ENCODE measurements at regions not wholly inside any gene's neighbourhood (a gene's known extent, or its start where the extent isn't known, plus 50 kb on each side); places are given as distances from the start of the nearest gene placed in this dataset.

DNA sequence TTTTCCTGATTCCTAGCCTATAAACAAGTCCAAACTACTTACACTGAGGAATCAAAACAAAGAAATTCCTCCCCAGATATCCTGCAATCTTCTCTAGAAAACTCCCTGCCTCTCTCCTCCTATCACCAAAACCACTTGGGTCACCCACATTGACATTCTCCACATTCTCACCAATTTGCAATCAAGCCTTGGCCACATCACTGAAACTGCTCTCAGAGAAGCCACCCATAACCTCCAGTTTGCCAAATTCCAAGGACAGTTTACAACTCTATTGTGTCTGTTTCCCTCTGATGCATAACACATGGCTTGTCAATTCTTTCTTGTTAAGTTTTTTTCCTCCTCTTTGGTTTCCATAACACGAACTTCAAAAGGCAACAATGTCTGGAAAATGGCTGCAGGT lies 233.5 kb downstream of the XPNPEP1 start:
- TF ChIP-seq, protein P1, sequence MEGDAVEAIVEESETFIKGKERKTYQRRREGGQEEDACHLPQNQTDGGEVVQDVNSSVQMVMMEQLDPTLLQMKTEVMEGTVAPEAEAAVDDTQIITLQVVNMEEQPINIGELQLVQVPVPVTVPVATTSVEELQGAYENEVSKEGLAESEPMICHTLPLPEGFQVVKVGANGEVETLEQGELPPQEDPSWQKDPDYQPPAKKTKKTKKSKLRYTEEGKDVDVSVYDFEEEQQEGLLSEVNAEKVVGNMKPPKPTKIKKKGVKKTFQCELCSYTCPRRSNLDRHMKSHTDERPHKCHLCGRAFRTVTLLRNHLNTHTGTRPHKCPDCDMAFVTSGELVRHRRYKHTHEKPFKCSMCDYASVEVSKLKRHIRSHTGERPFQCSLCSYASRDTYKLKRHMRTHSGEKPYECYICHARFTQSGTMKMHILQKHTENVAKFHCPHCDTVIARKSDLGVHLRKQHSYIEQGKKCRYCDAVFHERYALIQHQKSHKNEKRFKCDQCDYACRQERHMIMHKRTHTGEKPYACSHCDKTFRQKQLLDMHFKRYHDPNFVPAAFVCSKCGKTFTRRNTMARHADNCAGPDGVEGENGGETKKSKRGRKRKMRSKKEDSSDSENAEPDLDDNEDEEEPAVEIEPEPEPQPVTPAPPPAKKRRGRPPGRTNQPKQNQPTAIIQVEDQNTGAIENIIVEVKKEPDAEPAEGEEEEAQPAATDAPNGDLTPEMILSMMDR (IDR thresholded peaks at IDR 0.05): no peak
- TF ChIP-seq EZH2 (IDR thresholded peaks at IDR 0.05; ENCODE audit: borderline replicate concordance, insufficient read depth, low read depth, low read length, poor library complexity, severe bottlenecking): no peak

Data from B cell (primary cell).